Stimulated activated CD8-positive, alpha-beta memory T cell treated with anti-CD3 and anti-CD28 coated beads, Interleukin-12 subunit alpha, Interleukin-12 subunit beta, amount 100 ng/mL, for 4 hours (primary cell): ENCODE measurements at regions not wholly inside any gene's neighbourhood (a gene's known extent, or its start where the extent isn't known, plus 50 kb on each side); places are given as distances from the start of the nearest gene placed in this dataset.

Source experiments
- DNase-seq: peaks from one replicate; pipeline ENCODE4 v3.0.0-alpha.2; 2020; ENCODE audit warnings: low read depth

- DNase-seq: no peak
Measured at GRCh38 chr10:3016016-3016415, 51.3 kb upstream of the PFKP start.

- no peak for DNase-seq
Measured at GRCh38 chr10:3014968-3015367, 52.4 kb upstream of the PFKP start.

- DNase-seq: no peak
Measured at GRCh38 chr10:3012223-3012622, 55.1 kb upstream of the PFKP start.

GRCh38 chr10:3010816-3011460 is 56.4 kb upstream of the PFKP start:
- DNase-seq: no peak

GRCh38 chr10:3010334-3010733 is 57.0 kb upstream of the PFKP start:
- no peak for DNase-seq

GRCh38 chr10:3009341-3009740 is 58.0 kb upstream of the PFKP start:
- DNase-seq: no peak

GRCh38 chr10:3008518-3009195 is 58.7 kb upstream of the PFKP start:
- DNase-seq: no peak

GRCh38 chr10:3006607-3007006 is 60.7 kb upstream of the PFKP start:
- DNase-seq: no peak

GRCh38 chr10:3006093-3006492 is 61.3 kb upstream of the PFKP start:
- DNase-seq: no peak

- DNase-seq: no peak
Measured at GRCh38 chr10:3002304-3002703, 65.0 kb upstream of the PFKP start.

GRCh38 chr10:3000048-3000447 is 67.3 kb upstream of the PFKP start:
- DNase-seq: no peak

GRCh38 chr10:2994221-2994961 is 73.0 kb upstream of the PFKP start:
- no peak for DNase-seq

GRCh38 chr10:2993636-2994035 is 73.7 kb upstream of the PFKP start:
- DNase-seq: no peak

GRCh38 chr10:2992401-2993198 is 74.7 kb upstream of the PFKP start:
- DNase-seq: no peak

GRCh38 chr10:2990764-2991163 is 76.6 kb upstream of the PFKP start:
- no peak for DNase-seq

- no peak for DNase-seq
Measured at GRCh38 chr10:2989292-2989947, 77.9 kb upstream of the PFKP start.

- no peak for DNase-seq
Measured at GRCh38 chr10:2987185-2987768, 80.1 kb upstream of the PFKP start.

- DNase-seq: no peak
Measured at GRCh38 chr10:2986391-2986801, 81.0 kb upstream of the PFKP start.

GRCh38 chr10:2985729-2986232 is 81.6 kb upstream of the PFKP start:
- no peak for DNase-seq

GRCh38 chr10:2984682-2985081 is 82.7 kb upstream of the PFKP start:
- no peak for DNase-seq

GRCh38 chr10:2982146-2982545 is 85.2 kb upstream of the PFKP start:
- DNase-seq: no peak
